GM12878 (cell line): ENCODE measurements at regions not wholly inside any gene's neighbourhood (a gene's known extent, or its start where the extent isn't known, plus 50 kb on each side); places are given as distances from the start of the nearest gene placed in this dataset.

Source experiments
- ATAC-seq: fragments of 200-7000 bp; cut with Tn5 transposase; 3 replicates; pipeline ENCODE4 v1.9.1; 2020; ENCODE audit warnings: mild to moderate bottlenecking, moderate library complexity
- BruUV-seq: library from RNA; stranded (reverse); fragments of 400-500 nt; replicated peaks from 2 replicates; lab custom pipeline; 2021; lab: Mats Ljungman, UMichigan
- CTCF ChIA-PET: fragments of 300-600 bp; sonication (Branson Sonifier 250); formaldehyde crosslinking; extraction: SDS; loops from one replicate; lab custom pipeline; 2021; ENCODE audit warnings: inconsistent platforms; lab: Yijun Ruan, JAX
- POLR2A ChIA-PET: fragments of 350-600 bp; formaldehyde crosslinking; extraction: SDS; loops from one replicate; lab custom pipeline; 2021; ENCODE audit warnings: inconsistent platforms; lab: Charles Lee
- RAD21 ChIA-PET: fragments of 300-600 bp; sonication (Branson Sonifier 250); formaldehyde crosslinking; loops from one replicate; lab custom pipeline; 2023; ENCODE audit warnings: antibody characterized with exemption; ENCODE audit not compliant: unreplicated experiment; lab: Charles Lee
- SMC1A ChIA-PET: fragments of 300-600 bp; sonication (Branson Sonifier 250); formaldehyde crosslinking; loops from one replicate; lab custom pipeline; 2023; ENCODE audit not compliant: unreplicated experiment, uncharacterized antibody; lab: Charles Lee
- DNase-seq: peaks from one replicate; pipeline ENCODE4 v3.0.0-alpha.2; 2011; ENCODE audit warnings: low read depth, low spot score
- FAIRE-seq: peaks from 3 replicates; lab custom pipeline; 2011; peaks lifted over from hg19 to GRCh38; lab: Jason Lieb, UNC
- H2AFZ ChIP-seq: 2 replicates; pipeline ENCODE4 v1.6.0; 2011; ENCODE audit warnings: low read depth, low read length, control low read depth; ENCODE audit not compliant: control insufficient read depth
- H3K27ac ChIP-seq: 2 replicates; pipeline ENCODE4 v1.5.1; 2011; ENCODE audit warnings: control low read depth; ENCODE audit not compliant: control insufficient read depth, insufficient read depth
- H3K27me3 ChIP-seq, 2 experiments: replicated peaks in 1 of 2; 2 replicates each; pipeline versions ENCODE4 v1.6.0 to v1.6.1; 2011; ENCODE audit warnings: low read length in 1 of 2; ENCODE audit not compliant: control insufficient read depth in 2 of 2, insufficient read depth in 2 of 2
- H3K36me3 ChIP-seq, 2 experiments: 2 replicates each; pipeline ENCODE4 v1.5.1; 2011; ENCODE audit warnings: low read length in 1 of 2; ENCODE audit not compliant: control insufficient read depth in 2 of 2, insufficient read depth in 2 of 2
- H3K4me1 ChIP-seq: 2 replicates; pipeline ENCODE4 v1.6.1; 2011; ENCODE audit warnings: mild to moderate bottlenecking, low read length, moderate library complexity, mixed read lengths; ENCODE audit not compliant: control insufficient read depth, insufficient read depth
- H3K4me2 ChIP-seq: 2 replicates; pipeline ENCODE4 v1.6.0; 2011; ENCODE audit warnings: control low read depth; ENCODE audit not compliant: control insufficient read depth, insufficient read depth
- H3K4me3 ChIP-seq: fragments of 200-600 bp; sonication (generic); 2 replicates; pipeline ENCODE4 v1.5.1; 2016
- H3K79me2 ChIP-seq: 2 replicates; pipeline ENCODE4 v1.6.0; 2011; ENCODE audit warnings: low read length; ENCODE audit not compliant: control insufficient read depth, insufficient read depth
- H3K9ac ChIP-seq: 2 replicates; pipeline ENCODE4 v1.8.0; 2011; ENCODE audit warnings: low read length, control low read depth, mixed read lengths; ENCODE audit not compliant: control insufficient read depth, insufficient read depth
- H3K9me3 ChIP-seq: replicated peaks from 3 replicates; pipeline ENCODE4 v1.5.1; 2011; ENCODE audit warnings: mild to moderate bottlenecking, low read length; ENCODE audit not compliant: control insufficient read depth, insufficient read depth
- H4K20me1 ChIP-seq: 2 replicates; pipeline ENCODE4 v1.6.0; 2011; ENCODE audit not compliant: control insufficient read depth, insufficient read depth
- HCFC1 ChIP-seq: fragments of 150-350 bp; IDR thresholded peaks from 2 replicates; pipeline ENCODE4 v1.6.1; 2014; ENCODE audit warnings: low read length
- PML ChIP-seq: IDR thresholded peaks from 2 replicates; pipeline ENCODE4 v1.6.1; 2012; ENCODE audit warnings: low read length, inconsistent platforms
- WGBS: methylation state at CpG from one replicate; pipeline ENCODE4 v1.1.6; 2016; ENCODE audit warnings: low lambda C conversion rate; ENCODE audit not compliant: insufficient replicate concordance, insufficient coverage; ENCODE audit errors: missing lambda C conversion rate; 5-methylcytosine and 5-hydroxymethylcytosine counted together
- in situ Hi-C: fragments of 300-500 bp; cut with MboI; formaldehyde crosslinking; loops from 9 replicates; pipeline ENCODE4 v1.14.3; 2018; ENCODE audit warnings: mixed read lengths
- intact Hi-C: fragments of 100-400 bp; cut with micrococcal nuclease; formaldehyde crosslinking; loops from one replicate; pipeline ENCODE4 v1.14.2; 2022; ENCODE audit not compliant: unreplicated experiment
- TF ChIP-seq, protein P1 (sequence below): fragments of 450-650 bp; conservative IDR thresholded peaks from 2 replicates; pipeline ENCODE4 v1.6.1; 2017; ENCODE audit warnings: mild to moderate bottlenecking, moderate library complexity
- TF ChIP-seq, protein P2 (sequence below): fragments of 450-650 bp; IDR thresholded peaks from 2 replicates; pipeline ENCODE4 v1.6.1; 2016; ENCODE audit warnings: mild to moderate bottlenecking

DNA sequence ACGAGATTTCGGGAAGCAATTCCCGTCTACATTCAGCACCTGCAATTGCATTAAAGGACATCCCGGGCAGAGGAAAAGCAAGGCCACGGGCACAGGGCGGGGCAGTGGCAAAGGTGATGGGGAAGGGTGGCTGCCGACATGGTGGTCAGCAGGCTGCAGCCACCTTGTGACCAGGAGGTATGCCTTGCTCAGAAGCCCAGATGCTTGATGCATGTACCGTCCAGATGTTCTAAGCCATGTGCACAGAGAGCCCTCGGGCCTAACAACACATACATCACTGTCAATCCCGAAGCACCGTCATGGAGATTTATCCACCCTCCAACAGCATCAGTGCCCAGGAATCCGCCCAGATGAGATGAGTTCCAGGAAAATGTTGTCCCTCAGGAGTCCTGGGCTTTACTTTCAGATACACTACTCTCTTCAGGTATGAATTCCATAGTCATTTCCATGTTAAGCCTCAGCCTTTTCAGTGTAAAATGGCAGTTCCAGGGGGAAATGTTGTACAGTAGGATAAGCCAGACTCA lies 77.8 kb upstream of the FRMD1 start:
- Histone ChIP-seq H2AFZ (no peak overlapping the region), H3K36me3 (no peaks in the 10 kb centered on the region), H3K79me2 (no peaks in the 10 kb centered on the region), H3K9me3 (no peaks in the 10 kb centered on the region), H3K27me3 (no peaks in the 10 kb centered on the region), H3K4me3 (no peak overlapping the region), H3K4me1 (no peaks in the 10 kb centered on the region), H3K4me2 (no peak overlapping the region), H3K27ac (no peak overlapping the region), H3K9ac (no peak overlapping the region), H4K20me1 (no peaks in the 10 kb centered on the region)
- no peak for FAIRE-seq
- no peak for DNase-seq
- 30% methylated on average over 12 of the region's 12 CpGs for WGBS
- in situ Hi-C loops = no loop called here
- BruUV-seq = no TSS peak
- ChIA-PET SMC1A (no interaction called here), CTCF (no interaction called here), POLR2A (no interaction called here), RAD21 (no interaction called here)
- TF ChIP-seq, protein P1, sequence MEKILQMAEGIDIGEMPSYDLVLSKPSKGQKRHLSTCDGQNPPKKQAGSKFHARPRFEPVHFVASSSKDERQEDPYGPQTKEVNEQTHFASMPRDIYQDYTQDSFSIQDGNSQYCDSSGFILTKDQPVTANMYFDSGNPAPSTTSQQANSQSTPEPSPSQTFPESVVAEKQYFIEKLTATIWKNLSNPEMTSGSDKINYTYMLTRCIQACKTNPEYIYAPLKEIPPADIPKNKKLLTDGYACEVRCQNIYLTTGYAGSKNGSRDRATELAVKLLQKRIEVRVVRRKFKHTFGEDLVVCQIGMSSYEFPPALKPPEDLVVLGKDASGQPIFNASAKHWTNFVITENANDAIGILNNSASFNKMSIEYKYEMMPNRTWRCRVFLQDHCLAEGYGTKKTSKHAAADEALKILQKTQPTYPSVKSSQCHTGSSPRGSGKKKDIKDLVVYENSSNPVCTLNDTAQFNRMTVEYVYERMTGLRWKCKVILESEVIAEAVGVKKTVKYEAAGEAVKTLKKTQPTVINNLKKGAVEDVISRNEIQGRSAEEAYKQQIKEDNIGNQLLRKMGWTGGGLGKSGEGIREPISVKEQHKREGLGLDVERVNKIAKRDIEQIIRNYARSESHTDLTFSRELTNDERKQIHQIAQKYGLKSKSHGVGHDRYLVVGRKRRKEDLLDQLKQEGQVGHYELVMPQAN = no peak
- TF ChIP-seq, protein P2, sequence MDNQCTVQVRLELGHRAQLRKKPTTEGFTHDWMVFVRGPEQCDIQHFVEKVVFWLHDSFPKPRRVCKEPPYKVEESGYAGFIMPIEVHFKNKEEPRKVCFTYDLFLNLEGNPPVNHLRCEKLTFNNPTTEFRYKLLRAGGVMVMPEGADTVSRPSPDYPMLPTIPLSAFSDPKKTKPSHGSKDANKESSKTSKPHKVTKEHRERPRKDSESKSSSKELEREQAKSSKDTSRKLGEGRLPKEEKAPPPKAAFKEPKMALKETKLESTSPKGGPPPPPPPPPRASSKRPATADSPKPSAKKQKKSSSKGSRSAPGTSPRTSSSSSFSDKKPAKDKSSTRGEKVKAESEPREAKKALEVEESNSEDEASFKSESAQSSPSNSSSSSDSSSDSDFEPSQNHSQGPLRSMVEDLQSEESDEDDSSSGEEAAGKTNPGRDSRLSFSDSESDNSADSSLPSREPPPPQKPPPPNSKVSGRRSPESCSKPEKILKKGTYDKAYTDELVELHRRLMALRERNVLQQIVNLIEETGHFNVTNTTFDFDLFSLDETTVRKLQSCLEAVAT = no peak
- TF ChIP-seq PML = no peak
- no peak for TF ChIP-seq HCFC1
- ATAC-seq = no peak
- intact Hi-C loops = loop anchor here (10.0 kb wide), 1 partner anchor 728 kb away; no protein-coding TSS in a partner anchor
